ENCODE measurements at regions not wholly inside any gene's neighbourhood (a gene's known extent, or its start where the extent isn't known, plus 50 kb on each side); places are given as distances from the start of the nearest gene placed in this dataset.

DNA sequence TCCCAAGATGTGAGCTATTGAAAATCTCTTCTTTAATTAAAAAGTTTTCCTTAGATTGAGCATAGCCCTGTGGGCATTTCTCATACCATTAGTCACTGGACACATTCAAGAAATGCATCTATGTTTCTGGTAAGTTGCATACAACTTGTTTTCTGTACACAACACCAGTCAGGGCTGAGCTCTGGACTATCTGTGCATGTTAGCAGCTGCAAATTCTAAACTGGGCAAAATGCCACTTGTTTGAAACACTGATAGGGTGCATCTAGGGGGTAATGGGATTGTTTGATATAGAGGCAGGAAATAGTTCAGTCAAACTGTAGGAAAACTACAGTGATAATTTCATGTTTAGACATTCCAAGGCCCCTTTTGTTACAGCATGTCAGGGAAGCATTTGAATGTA is 145.6 kb upstream of the NPY start:
- H3K4me1 Mint-ChIP-seq, result no peaks in the 10 kb centered on the region
- H3K27me3 Mint-ChIP-seq (ENCODE audit: insufficient read depth), result peaks cover 4% of the 10 kb centered on the region
- Histone ChIP-seq H3K4me1 (ENCODE audit: control insufficient read depth, insufficient read depth, low read length) (no peaks in the 10 kb centered on the region), H3K27me3 (ENCODE audit: control insufficient read depth, insufficient read depth, low read length, poor library complexity, severe bottlenecking) (no peaks in the 10 kb centered on the region), H3K9ac (ENCODE audit: extremely low read depth, low read length, poor library complexity, severe bottlenecking) (no peak overlapping the region), H3K27ac (ENCODE audit: low read depth, low read length) (no peak overlapping the region), H3K36me3 (ENCODE audit: control insufficient read depth, insufficient read depth, low read length) (no peaks in the 10 kb centered on the region), H3K9me3 (ENCODE audit: control insufficient read depth, low read length) (no peaks in the 10 kb centered on the region), H3K4me3 (ENCODE audit: low read length) (no peak overlapping the region)
- no peak overlapping the region for H3K4me3 Mint-ChIP-seq
- no peak for DNase-seq
- H3K27ac Mint-ChIP-seq, result no peak overlapping the region
- TF ChIP-seq, protein P1, sequence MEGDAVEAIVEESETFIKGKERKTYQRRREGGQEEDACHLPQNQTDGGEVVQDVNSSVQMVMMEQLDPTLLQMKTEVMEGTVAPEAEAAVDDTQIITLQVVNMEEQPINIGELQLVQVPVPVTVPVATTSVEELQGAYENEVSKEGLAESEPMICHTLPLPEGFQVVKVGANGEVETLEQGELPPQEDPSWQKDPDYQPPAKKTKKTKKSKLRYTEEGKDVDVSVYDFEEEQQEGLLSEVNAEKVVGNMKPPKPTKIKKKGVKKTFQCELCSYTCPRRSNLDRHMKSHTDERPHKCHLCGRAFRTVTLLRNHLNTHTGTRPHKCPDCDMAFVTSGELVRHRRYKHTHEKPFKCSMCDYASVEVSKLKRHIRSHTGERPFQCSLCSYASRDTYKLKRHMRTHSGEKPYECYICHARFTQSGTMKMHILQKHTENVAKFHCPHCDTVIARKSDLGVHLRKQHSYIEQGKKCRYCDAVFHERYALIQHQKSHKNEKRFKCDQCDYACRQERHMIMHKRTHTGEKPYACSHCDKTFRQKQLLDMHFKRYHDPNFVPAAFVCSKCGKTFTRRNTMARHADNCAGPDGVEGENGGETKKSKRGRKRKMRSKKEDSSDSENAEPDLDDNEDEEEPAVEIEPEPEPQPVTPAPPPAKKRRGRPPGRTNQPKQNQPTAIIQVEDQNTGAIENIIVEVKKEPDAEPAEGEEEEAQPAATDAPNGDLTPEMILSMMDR (conservative IDR thresholded peaks at IDR 0.05), result no peak
- no peaks in the 10 kb centered on the region for H3K9me3 Mint-ChIP-seq
- no peaks in the 10 kb centered on the region for H3K36me3 Mint-ChIP-seq (ENCODE audit: low read depth)

DNA sequence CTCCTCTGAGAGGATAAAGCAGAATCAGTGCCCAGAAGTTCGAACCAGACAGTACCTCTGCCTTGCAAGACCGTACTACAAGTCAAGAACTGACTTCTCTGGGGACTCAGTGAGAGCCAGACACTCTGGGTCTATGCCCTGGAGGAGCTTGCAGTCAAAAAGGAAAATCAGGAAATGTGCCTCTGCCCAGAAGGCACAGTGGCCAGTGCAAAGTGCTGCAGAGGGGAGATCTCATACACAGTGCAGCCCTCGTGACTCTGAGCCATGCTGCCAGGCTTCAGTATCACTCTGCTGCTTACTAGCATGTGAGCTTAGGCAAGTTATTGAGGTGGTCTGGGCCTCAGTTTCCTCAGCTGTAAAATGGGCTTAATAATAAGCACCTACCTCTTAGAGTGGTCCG is 144.0 kb upstream of the NPY start:
- Mint-ChIP-seq H3K27me3 (ENCODE audit: insufficient read depth) (peaks cover 1% of the 10 kb centered on the region), H3K9me3 (no peaks in the 10 kb centered on the region), H3K27ac (no peak overlapping the region), H3K36me3 (ENCODE audit: low read depth) (no peaks in the 10 kb centered on the region), H3K4me3 (no peak overlapping the region), H3K4me1 (peaks cover 9% of the 10 kb centered on the region)
- TF ChIP-seq, protein P1 (conservative IDR thresholded peaks at IDR 0.05), result no peak
- no peaks in the 10 kb centered on the region for H3K36me3 ChIP-seq (ENCODE audit: control insufficient read depth, insufficient read depth, low read length)
- peaks cover 7% of the 10 kb centered on the region for H3K4me1 ChIP-seq (ENCODE audit: control insufficient read depth, insufficient read depth, low read length)
- H3K27me3 ChIP-seq (ENCODE audit: control insufficient read depth, insufficient read depth, low read length, poor library complexity, severe bottlenecking), result no peaks in the 10 kb centered on the region
- H3K9me3 ChIP-seq (ENCODE audit: control insufficient read depth, low read length), result no peaks in the 10 kb centered on the region
- DNase-seq, result no peak
- H3K27ac ChIP-seq (ENCODE audit: low read depth, low read length), result no peak overlapping the region
- 88 to 93% methylated on average over 3 to 4 of the region's 4 CpGs for WGBS, 2 experiments (ENCODE audit: insufficient coverage in 1 of 2, insufficient read length in 1 of 2)
- no peak overlapping the region for H3K4me3 ChIP-seq (ENCODE audit: low read length)
- H3K9ac ChIP-seq (ENCODE audit: extremely low read depth, low read length, poor library complexity, severe bottlenecking), result no peak overlapping the region

GRCh38 chr7:24141874-24142509 is 142.0 kb upstream of the NPY start:
- Mint-ChIP-seq H3K4me3 (no peak overlapping the region), H3K27ac (no peak overlapping the region), H3K36me3 (ENCODE audit: low read depth) (no peaks in the 10 kb centered on the region), H3K9me3 (no peaks in the 10 kb centered on the region), H3K4me1 (peaks cover 9% of the 10 kb centered on the region), H3K27me3 (ENCODE audit: insufficient read depth) (peaks cover 1% of the 10 kb centered on the region)
- H3K27ac ChIP-seq (ENCODE audit: low read depth, low read length), result no peak overlapping the region
- no peaks in the 10 kb centered on the region for H3K27me3 ChIP-seq (ENCODE audit: control insufficient read depth, insufficient read depth, low read length, poor library complexity, severe bottlenecking)
- TF ChIP-seq, protein P1 (conservative IDR thresholded peaks at IDR 0.05), result no peak
- no peak overlapping the region for H3K9ac ChIP-seq (ENCODE audit: extremely low read depth, low read length, poor library complexity, severe bottlenecking)
- no peaks in the 10 kb centered on the region for H3K36me3 ChIP-seq (ENCODE audit: control insufficient read depth, insufficient read depth, low read length)
- H3K4me1 ChIP-seq (ENCODE audit: control insufficient read depth, insufficient read depth, low read length), result peaks cover 7% of the 10 kb centered on the region
- H3K9me3 ChIP-seq (ENCODE audit: control insufficient read depth, low read length), result no peaks in the 10 kb centered on the region
- no peak for DNase-seq
- no peak overlapping the region for H3K4me3 ChIP-seq (ENCODE audit: low read length)
- 90% methylated on average over 11 to 15 of the region's 15 CpGs for WGBS, 2 experiments (ENCODE audit: insufficient coverage in 1 of 2, insufficient read length in 1 of 2)
